ENCODE measurements at regions not wholly inside any gene's neighbourhood (a gene's known extent, or its start where the extent isn't known, plus 50 kb on each side); places are given as distances from the start of the nearest gene placed in this dataset.

- H3K27ac Mint-ChIP-seq = no peak overlapping the region
- H3K4me1 Mint-ChIP-seq (ENCODE audit: low read depth in 2 of 2) = no peaks in the 10 kb centered on the region
- no peaks in the 10 kb centered on the region for H3K27me3 Mint-ChIP-seq
- no peak overlapping the region for H3K4me3 Mint-ChIP-seq
- H3K9me3 Mint-ChIP-seq = peaks cover 9 to 11% of the 10 kb centered on the region in 2 donors
- H3K36me3 Mint-ChIP-seq (ENCODE audit: insufficient read depth) = no peaks in the 10 kb centered on the region
- no peak for DNase-seq
- ATAC-seq (replicated peaks) = no peak
Observed at GRCh38 chr13:107275945-107276614, 708.1 kb upstream of the ARGLU1 start.

- Mint-ChIP-seq H3K36me3 (ENCODE audit: insufficient read depth) (no peaks in the 10 kb centered on the region), H3K27me3 (no peaks in the 10 kb centered on the region), H3K4me1 (ENCODE audit: low read depth in 2 of 2) (no peaks in the 10 kb centered on the region), H3K9me3 (peaks cover 9 to 10% of the 10 kb centered on the region in 2 donors), H3K27ac (no peak overlapping the region), H3K4me3 (no peak overlapping the region)
- ATAC-seq (replicated peaks) (no peak), DNase-seq (no peak)
Observed at GRCh38 chr13:107275312-107275711, 707.4 kb upstream of the ARGLU1 start.

GRCh38 chr13:107271227-107271626 is 703.3 kb upstream of the ARGLU1 start:
- Mint-ChIP-seq H3K4me1 (ENCODE audit: low read depth in 2 of 2) (no peaks in the 10 kb centered on the region), H3K27me3 (no peaks in the 10 kb centered on the region), H3K36me3 (ENCODE audit: insufficient read depth) (no peaks in the 10 kb centered on the region), H3K4me3 (no peak overlapping the region), H3K9me3 (peaks cover 8 to 19% of the 10 kb centered on the region in 2 donors), H3K27ac (no peak overlapping the region)
- DNase-seq (no peak), ATAC-seq (replicated peaks) (no peak)

- no peak overlapping the region for H3K4me3 Mint-ChIP-seq
- no peak overlapping the region for H3K27ac Mint-ChIP-seq
- no peak for ATAC-seq (replicated peaks)
- peaks cover 12 to 18% of the 10 kb centered on the region in 2 donors for H3K9me3 Mint-ChIP-seq
- no peaks in the 10 kb centered on the region for H3K36me3 Mint-ChIP-seq (ENCODE audit: insufficient read depth)
- DNase-seq = no peak
- no peaks in the 10 kb centered on the region for H3K4me1 Mint-ChIP-seq (ENCODE audit: low read depth in 2 of 2)
- H3K27me3 Mint-ChIP-seq = no peaks in the 10 kb centered on the region
Observed at GRCh38 chr13:107266657-107267056, 698.7 kb upstream of the ARGLU1 start.

- peaks cover 7 to 9% of the 10 kb centered on the region in 2 donors for H3K9me3 Mint-ChIP-seq
- no peak overlapping the region for H3K27ac Mint-ChIP-seq
- H3K4me3 Mint-ChIP-seq = no peak overlapping the region
- no peaks in the 10 kb centered on the region for H3K4me1 Mint-ChIP-seq (ENCODE audit: low read depth in 2 of 2)
- ATAC-seq (replicated peaks) (no peak), DNase-seq (no peak)
- no peaks in the 10 kb centered on the region for H3K36me3 Mint-ChIP-seq (ENCODE audit: insufficient read depth)
- H3K27me3 Mint-ChIP-seq = no peaks in the 10 kb centered on the region
Observed at GRCh38 chr13:107258599-107259187, 690.8 kb upstream of the ARGLU1 start.

GRCh38 chr13:107254392-107254791 is 686.5 kb upstream of the ARGLU1 start:
- peaks cover 0 to 12% of the 10 kb centered on the region in 2 donors for H3K9me3 Mint-ChIP-seq
- DNase-seq (no peak), ATAC-seq (replicated peaks) (no peak)
- no peaks in the 10 kb centered on the region for H3K36me3 Mint-ChIP-seq (ENCODE audit: insufficient read depth)
- H3K4me1 Mint-ChIP-seq (ENCODE audit: low read depth in 2 of 2) = no peaks in the 10 kb centered on the region
- no peak overlapping the region for H3K4me3 Mint-ChIP-seq
- no peak overlapping the region for H3K27ac Mint-ChIP-seq
- H3K27me3 Mint-ChIP-seq = no peaks in the 10 kb centered on the region

- no peaks in the 10 kb centered on the region for H3K4me1 Mint-ChIP-seq (ENCODE audit: low read depth in 2 of 2)
- no peak overlapping the region for H3K27ac Mint-ChIP-seq
- H3K9me3 Mint-ChIP-seq = peaks cover 6 to 12% of the 10 kb centered on the region in 2 donors
- ATAC-seq (replicated peaks) (no peak), DNase-seq (no peak)
- H3K27me3 Mint-ChIP-seq = no peaks in the 10 kb centered on the region
- no peaks in the 10 kb centered on the region for H3K36me3 Mint-ChIP-seq (ENCODE audit: insufficient read depth)
- no peak overlapping the region for H3K4me3 Mint-ChIP-seq
Observed at GRCh38 chr13:107252428-107252827, 684.5 kb upstream of the ARGLU1 start.

GRCh38 chr13:107252021-107252420 is 684.1 kb upstream of the ARGLU1 start:
- H3K9me3 Mint-ChIP-seq = peaks cover 10 to 12% of the 10 kb centered on the region in 2 donors
- no peak for ATAC-seq (replicated peaks)
- no peak for DNase-seq
- no peaks in the 10 kb centered on the region for H3K27me3 Mint-ChIP-seq
- H3K27ac Mint-ChIP-seq = no peak overlapping the region
- H3K4me1 Mint-ChIP-seq (ENCODE audit: low read depth in 2 of 2) = no peaks in the 10 kb centered on the region
- H3K36me3 Mint-ChIP-seq (ENCODE audit: insufficient read depth) = no peaks in the 10 kb centered on the region
- no peak overlapping the region for H3K4me3 Mint-ChIP-seq

- Mint-ChIP-seq H3K36me3 (ENCODE audit: insufficient read depth) (no peaks in the 10 kb centered on the region), H3K9me3 (peaks cover 10 to 12% of the 10 kb centered on the region in 2 donors), H3K27me3 (no peaks in the 10 kb centered on the region), H3K27ac (no peak overlapping the region), H3K4me1 (ENCODE audit: low read depth in 2 of 2) (no peaks in the 10 kb centered on the region), H3K4me3 (no peak overlapping the region)
- no peak for DNase-seq
- ATAC-seq (replicated peaks) = no peak
Observed at GRCh38 chr13:107251341-107251740, 683.4 kb upstream of the ARGLU1 start.

GRCh38 chr13:107250628-107251027 is 682.7 kb upstream of the ARGLU1 start:
- DNase-seq = no peak
- Mint-ChIP-seq H3K36me3 (ENCODE audit: insufficient read depth) (no peaks in the 10 kb centered on the region), H3K4me3 (no peak overlapping the region), H3K4me1 (ENCODE audit: low read depth in 2 of 2) (no peaks in the 10 kb centered on the region), H3K27me3 (no peaks in the 10 kb centered on the region), H3K9me3 (peaks cover 10 to 15% of the 10 kb centered on the region in 2 donors), H3K27ac (no peak overlapping the region)
- ATAC-seq (replicated peaks) = no peak

GRCh38 chr13:107244241-107244640 is 676.3 kb upstream of the ARGLU1 start:
- ATAC-seq (replicated peaks) (no peak), DNase-seq (no peak)
- H3K27ac Mint-ChIP-seq = no peak overlapping the region
- H3K4me1 Mint-ChIP-seq (ENCODE audit: low read depth in 2 of 2) = no peaks in the 10 kb centered on the region
- no peaks in the 10 kb centered on the region for H3K36me3 Mint-ChIP-seq (ENCODE audit: insufficient read depth)
- H3K27me3 Mint-ChIP-seq = no peaks in the 10 kb centered on the region
- H3K4me3 Mint-ChIP-seq = no peak overlapping the region
- peaks cover 9 to 26% of the 10 kb centered on the region in 2 donors for H3K9me3 Mint-ChIP-seq

- DNase-seq = no peak
- Mint-ChIP-seq H3K4me3 (no peak overlapping the region), H3K9me3 (peaks cover 9 to 17% of the 10 kb centered on the region in 2 donors), H3K36me3 (ENCODE audit: insufficient read depth) (no peaks in the 10 kb centered on the region), H3K4me1 (ENCODE audit: low read depth in 2 of 2) (no peaks in the 10 kb centered on the region), H3K27ac (no peak overlapping the region), H3K27me3 (no peaks in the 10 kb centered on the region)
- no peak for ATAC-seq (replicated peaks)
Observed at GRCh38 chr13:107242138-107242537, 674.2 kb upstream of the ARGLU1 start.

GRCh38 chr13:107241381-107241780 is 673.4 kb upstream of the ARGLU1 start:
- no peaks in the 10 kb centered on the region for H3K4me1 Mint-ChIP-seq (ENCODE audit: low read depth in 2 of 2)
- peaks cover 9 to 16% of the 10 kb centered on the region in 2 donors for H3K9me3 Mint-ChIP-seq
- no peak for ATAC-seq (replicated peaks)

GRCh38 chr13:107239213-107239612 is 671.3 kb upstream of the ARGLU1 start:
- Mint-ChIP-seq H3K27me3 (no peaks in the 10 kb centered on the region), H3K36me3 (ENCODE audit: insufficient read depth) (no peaks in the 10 kb centered on the region), H3K4me1 (ENCODE audit: low read depth in 2 of 2) (no peaks in the 10 kb centered on the region), H3K27ac (no peak overlapping the region), H3K9me3 (peaks cover 10 to 16% of the 10 kb centered on the region in 2 donors), H3K4me3 (no peak overlapping the region)
- no peak for DNase-seq
- ATAC-seq (replicated peaks) = no peak

More at GRCh38 chr13:107241381-107241780, 673.4 kb upstream of the ARGLU1 start:
- Mint-ChIP-seq H3K4me3 (no peak overlapping the region), H3K27me3 (no peaks in the 10 kb centered on the region), H3K27ac (no peak overlapping the region), H3K36me3 (ENCODE audit: insufficient read depth) (no peaks in the 10 kb centered on the region)
- DNase-seq = no peak

Data from effector memory CD8-positive, alpha-beta T cell (primary cell).